ENCODE measurements at regions not wholly inside any gene's neighbourhood (a gene's known extent, or its start where the extent isn't known, plus 50 kb on each side); places are given as distances from the start of the nearest gene placed in this dataset.
A peak's percentile ranks its signal among the peaks of the same experiment; 100 is the strongest.
"Not testable (repeated sequence)": the region's sequence is repeated elsewhere in the genome, so short reads cannot be mapped to it uniquely, and the experiment has no call there.

GRCh38 chr1:168490306-168490705 is 53.5 kb downstream of the XCL2 start:
- DNase-seq (ENCODE audit: low read depth in 3 of 3), result no peak

GRCh38 chr1:168488138-168488537 is 55.7 kb downstream of the XCL2 start:
- no peak for DNase-seq (ENCODE audit: low read depth in 3 of 3)

GRCh38 chr1:168486820-168487219 is 57.0 kb downstream of the XCL2 start:
- not testable (repeated sequence) for DNase-seq (ENCODE audit: low read depth in 3 of 3)

- no peak for DNase-seq (ENCODE audit: low read depth in 3 of 3)
These were observed 58.7 kb downstream of the XCL2 start for GRCh38 chr1:168485048-168485447.

- DNase-seq (ENCODE audit: low read depth in 3 of 3), result no peak
These were observed 59.7 kb downstream of the XCL2 start for GRCh38 chr1:168484083-168484482.

GRCh38 chr1:168483539-168483938 is 60.3 kb downstream of the XCL2 start:
- no peak for DNase-seq (ENCODE audit: low read depth in 3 of 3)

GRCh38 chr1:168482106-168482505 is 61.7 kb downstream of the XCL2 start:
- no peak for DNase-seq (ENCODE audit: low read depth in 3 of 3)

- DNase-seq (ENCODE audit: low read depth in 3 of 3), result no peak
These were observed 62.2 kb downstream of the XCL2 start for GRCh38 chr1:168481586-168481985.

GRCh38 chr1:168480997-168481396 is 62.8 kb downstream of the XCL2 start:
- no peak for DNase-seq (ENCODE audit: low read depth in 3 of 3)

GRCh38 chr1:168477792-168478191 is 66.0 kb downstream of the XCL2 start:
- DNase-seq (ENCODE audit: low read depth in 3 of 3), result no peak

GRCh38 chr1:168476588-168477385 is 67.0 kb downstream of the XCL2 start:
- no peak for DNase-seq (ENCODE audit: low read depth in 3 of 3)

- DNase-seq (ENCODE audit: low read depth in 3 of 3), result no peak
These were observed 69.5 kb downstream of the XCL2 start for GRCh38 chr1:168474322-168474721.

GRCh38 chr1:168473126-168473525 is 70.7 kb downstream of the XCL2 start:
- DNase-seq (ENCODE audit: low read depth in 3 of 3), result no peak

- DNase-seq (ENCODE audit: low read depth in 3 of 3), result no peak
These were observed 71.6 kb downstream of the XCL2 start for GRCh38 chr1:168472223-168472622.

GRCh38 chr1:168470901-168471431 is 72.8 kb downstream of the XCL2 start:
- DNase-seq (ENCODE audit: low read depth in 3 of 3), result no peak

- DNase-seq (ENCODE audit: low read depth in 3 of 3), result peak in 2 of 3 donors; percentile 26 to 28
These were observed 74.1 kb downstream of the XCL2 start for GRCh38 chr1:168469690-168470089.

GRCh38 chr1:168468822-168469221 is 75.0 kb downstream of the XCL2 start:
- DNase-seq (ENCODE audit: low read depth in 3 of 3), result no peak

- no peak for DNase-seq (ENCODE audit: low read depth in 3 of 3)
These were observed 75.6 kb downstream of the XCL2 start for GRCh38 chr1:168468042-168468809.

- no peak for DNase-seq (ENCODE audit: low read depth in 3 of 3)
These were observed 76.3 kb downstream of the XCL2 start for GRCh38 chr1:168467452-168467851.

- no peak for DNase-seq (ENCODE audit: low read depth in 3 of 3)
These were observed 77.1 kb downstream of the XCL2 start for GRCh38 chr1:168466714-168467131.

GRCh38 chr1:168466092-168466713 is 77.6 kb downstream of the XCL2 start:
- DNase-seq (ENCODE audit: low read depth in 3 of 3), result peak; percentile 20 to 42 (median 38)

- DNase-seq (ENCODE audit: low read depth in 3 of 3), result not testable (repeated sequence)
These were observed 82.7 kb downstream of the XCL2 start for GRCh38 chr1:168461108-168461507.

Data from stimulated activated CD4-positive, alpha-beta T cell treated with anti-CD3 and anti-CD28 coated beads, TNF-alpha, amount 100 ng/mL, for 48 hours (primary cell).